Breast epithelium (tissue), 4 donors: ENCODE measurements at regions not wholly inside any gene's neighbourhood (a gene's known extent, or its start where the extent isn't known, plus 50 kb on each side); places are given as distances from the start of the nearest gene placed in this dataset.

Source experiments
- DNase-seq, 2 donors: peaks; one replicate each; pipeline ENCODE4 v3.0.0-alpha.2; 2019; ENCODE audit warnings: low spot score in 2 of 2
- H3K27ac ChIP-seq, 2 donors: fragments of 200-600 bp; sonication (generic) in 1 of 2; one replicate each; pipeline ENCODE4 v1.5.1; 2016 to 2019; ENCODE audit warnings: mild to moderate bottlenecking in 1 of 2
- H3K27me3 ChIP-seq, 2 donors: fragments of 200-600 bp; sonication (generic) in 1 of 2; one replicate each; pipeline versions ENCODE4 v1.5.1 to v1.6.0; 2017 to 2019; ENCODE audit warnings: control low read depth in 1 of 2, mild to moderate bottlenecking in 1 of 2
- H3K36me3 ChIP-seq: fragments of 200-600 bp; one replicate; pipeline ENCODE4 v1.5.1; 2019
- H3K4me1 ChIP-seq, 2 donors: fragments of 200-600 bp; sonication (generic); one replicate each; pipeline ENCODE4 v1.5.1; 2016 to 2019; ENCODE audit warnings: control low read depth in 1 of 2
- H3K4me3 ChIP-seq, 3 donors: fragments of 200-600 bp; sonication (generic); 1 replicate in 2 of 3; 2 replicates in 1 of 3; pipeline ENCODE4 v1.5.1; 2016 to 2019; ENCODE audit warnings: mild to moderate bottlenecking in 3 of 3, moderate library complexity in 2 of 3
- H3K9me3 ChIP-seq, 2 donors: fragments of 200-600 bp; sonication (generic) in 1 of 2; one replicate each; pipeline ENCODE4 v1.5.1; 2016 to 2019; ENCODE audit warnings: control low read depth in 1 of 2
- CTCF ChIP-seq, 3 donors: fragments of 450-650 bp; IDR thresholded peaks; one replicate each; pipeline ENCODE4 v1.5.1; 2016 to 2017; ENCODE audit warnings: antibody characterized with exemption in 3 of 3, mild to moderate bottlenecking in 3 of 3, moderate library complexity in 3 of 3
- POLR2A ChIP-seq: fragments of 450-650 bp; IDR thresholded peaks from one replicate; pipeline ENCODE4 v1.6.1; 2016; ENCODE audit warnings: antibody characterized with exemption, mild to moderate bottlenecking, moderate library complexity
- POLR2AphosphoS5 ChIP-seq, 3 donors: sonication (generic); formaldehyde crosslinking; IDR thresholded peaks; one replicate each; pipeline ENCODE4 v1.6.1; 2017; ENCODE audit warnings: antibody characterized with exemption in 3 of 3
- intact Hi-C: fragments of 100-400 bp; cut with DNase I; formaldehyde crosslinking; loops from one replicate; pipeline ENCODE4 v1.15.1; 2023; ENCODE audit warnings: low total_unique reads

DNA sequence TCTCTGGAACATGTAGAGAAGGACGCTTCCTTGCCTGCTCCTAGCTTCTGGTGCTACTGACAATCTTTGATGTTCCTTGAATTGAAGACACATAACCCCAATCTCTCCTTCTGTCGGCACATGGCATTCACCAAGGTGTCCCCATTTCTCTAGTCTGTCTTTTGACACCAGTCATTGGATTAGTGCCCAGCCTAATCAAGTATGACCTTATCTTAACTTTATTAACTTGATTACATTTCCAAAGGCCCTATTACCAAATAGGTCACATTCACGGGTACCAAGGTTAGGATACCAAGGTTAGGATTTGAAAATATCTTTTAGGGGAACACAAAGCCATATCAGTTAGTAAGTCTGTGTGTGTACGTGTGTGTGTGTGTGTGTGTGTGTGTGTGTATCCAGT lies 377.9 kb downstream of the CMPK2 start:
- Histone ChIP-seq H3K36me3 (no peaks in the 10 kb centered on the region), H3K4me1 (no peaks in the 10 kb centered on the region), H3K27me3 (no peaks in the 10 kb centered on the region), H3K4me3 (no peak overlapping the region), H3K9me3 (no peaks in the 10 kb centered on the region), H3K27ac (no peak overlapping the region)
- no peak for TF ChIP-seq CTCF (IDR thresholded peaks at IDR 0.05)
- TF ChIP-seq POLR2AphosphoS5 (IDR thresholded peaks at IDR 0.05), result no peak
- no peak for TF ChIP-seq POLR2A
- intact Hi-C loops, result no loop called here
- DNase-seq, result no peak

DNA sequence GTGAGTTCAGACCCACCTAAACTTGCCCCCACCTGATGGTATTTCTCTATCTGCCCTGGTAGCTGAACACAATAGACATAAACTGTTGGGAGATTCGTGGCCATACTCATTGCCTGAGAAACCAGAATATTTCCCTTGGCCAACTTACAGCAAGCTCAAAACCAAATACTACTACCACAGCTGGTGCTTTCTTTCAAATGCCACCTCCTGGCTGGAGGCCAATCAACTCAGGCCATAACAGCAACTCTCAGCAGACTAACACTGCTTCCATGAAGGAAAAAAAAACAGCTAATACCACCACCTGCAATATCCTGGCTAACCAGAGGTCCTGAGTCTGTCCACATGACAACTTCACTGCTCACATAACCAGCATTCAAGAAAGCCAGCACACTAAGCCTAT lies 373.1 kb downstream of the CMPK2 start:
- Histone ChIP-seq H3K27me3 (no peaks in the 10 kb centered on the region), H3K36me3 (no peaks in the 10 kb centered on the region), H3K27ac (no peak overlapping the region), H3K4me1 (no peaks in the 10 kb centered on the region), H3K4me3 (no peak overlapping the region), H3K9me3 (no peaks in the 10 kb centered on the region)
- intact Hi-C loops, result no loop called here
- DNase-seq, result no peak
- TF ChIP-seq CTCF (IDR thresholded peaks at IDR 0.05), result no peak

DNA sequence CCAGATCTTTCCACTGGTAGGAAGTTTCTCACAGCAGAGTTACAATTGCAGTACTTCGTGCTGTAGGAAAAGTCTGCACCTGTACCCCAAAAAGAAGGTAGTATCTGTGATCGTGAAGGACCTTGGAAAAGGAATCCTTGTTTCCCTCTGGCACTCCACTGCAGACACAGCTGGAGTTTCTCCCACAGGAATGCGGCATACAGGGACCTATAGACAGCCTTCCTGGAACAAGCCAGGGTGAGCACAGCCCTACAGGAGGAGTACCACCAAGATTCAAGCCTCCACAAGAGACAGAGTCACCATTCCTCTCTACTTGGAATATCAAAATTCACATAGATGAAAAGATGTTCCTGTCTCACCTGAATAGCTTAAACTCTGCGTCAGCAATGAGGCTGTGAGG lies 372.4 kb downstream of the CMPK2 start:
- no peaks in the 10 kb centered on the region for H3K9me3 ChIP-seq
- no peaks in the 10 kb centered on the region for H3K36me3 ChIP-seq
- TF ChIP-seq CTCF (IDR thresholded peaks at IDR 0.05) (no peak), POLR2A (no peak), POLR2AphosphoS5 (IDR thresholded peaks at IDR 0.05) (no peak)
- intact Hi-C loops, result no loop called here
- no peak for DNase-seq
- no peaks in the 10 kb centered on the region for H3K4me1 ChIP-seq
- no peak overlapping the region for H3K4me3 ChIP-seq
- H3K27ac ChIP-seq, result no peak overlapping the region
- no peaks in the 10 kb centered on the region for H3K27me3 ChIP-seq

GRCh38 chr2:6493669-6494068 lies 372.0 kb downstream of the CMPK2 start:
- Histone ChIP-seq H3K36me3 (no peaks in the 10 kb centered on the region), H3K4me3 (no peak overlapping the region), H3K27ac (no peak overlapping the region), H3K9me3 (no peaks in the 10 kb centered on the region), H3K4me1 (no peaks in the 10 kb centered on the region), H3K27me3 (no peaks in the 10 kb centered on the region)
- no peak for DNase-seq
- TF ChIP-seq POLR2AphosphoS5 (IDR thresholded peaks at IDR 0.05) (no peak), CTCF (IDR thresholded peaks at IDR 0.05) (no peak), POLR2A (no peak)
- intact Hi-C loops, result no loop called here

DNA sequence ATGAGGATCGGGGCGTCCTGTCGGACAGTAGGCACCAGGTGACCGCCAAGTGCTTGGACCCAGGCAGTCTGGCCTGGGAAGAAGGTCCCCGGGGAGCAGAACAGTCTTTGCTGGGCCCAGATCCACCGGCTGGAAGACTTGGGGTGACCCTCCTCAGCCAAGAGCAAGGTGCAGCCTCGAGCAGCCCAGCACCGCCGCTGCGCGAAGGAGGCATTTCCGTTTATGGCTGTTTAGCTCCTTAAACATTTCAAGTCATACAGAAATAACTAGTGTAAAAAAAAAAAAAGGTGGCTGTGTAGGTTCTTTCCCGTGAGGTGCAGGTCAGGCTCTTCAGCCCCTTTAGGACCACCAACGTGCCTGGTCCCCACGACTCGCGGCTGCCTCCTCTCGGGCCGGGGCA lies 370.2 kb downstream of the CMPK2 start:
- intact Hi-C loops, result no loop called here
- H3K27me3 ChIP-seq, result no peaks in the 10 kb centered on the region
- no peak overlapping the region for H3K27ac ChIP-seq
- H3K4me3 ChIP-seq, result no peak overlapping the region
- DNase-seq, result no peak
- no peaks in the 10 kb centered on the region for H3K36me3 ChIP-seq
- no peaks in the 10 kb centered on the region for H3K4me1 ChIP-seq
- TF ChIP-seq POLR2AphosphoS5 (IDR thresholded peaks at IDR 0.05) (no peak), POLR2A (no peak), CTCF (IDR thresholded peaks at IDR 0.05) (no peak)
- no peaks in the 10 kb centered on the region for H3K9me3 ChIP-seq
